Esophagus muscularis mucosa (tissue), 4 donors: ENCODE measurements at regions not wholly inside any gene's neighbourhood (a gene's known extent, or its start where the extent isn't known, plus 50 kb on each side); places are given as distances from the start of the nearest gene placed in this dataset.
"Not testable (repeated sequence)": the region's sequence is repeated elsewhere in the genome, so short reads cannot be mapped to it uniquely, and the experiment has no call there.

Source experiments
- CTCF ChIP-seq, 3 experiments: fragments of 200-600 bp in 2 of 3; fragments of 450-650 bp in 1 of 3; sonication (generic) in 2 of 3; IDR thresholded peaks; one replicate each; pipeline ENCODE4 v1.5.1; 2017 to 2019; ENCODE audit warnings: antibody characterized with exemption in 3 of 3, mild to moderate bottlenecking in 2 of 3, moderate library complexity in 1 of 3
- EP300 ChIP-seq: sonication (generic); formaldehyde crosslinking; IDR thresholded peaks from one replicate; pipeline ENCODE4 v1.6.1; 2017; ENCODE audit warnings: antibody characterized with exemption
- POLR2A ChIP-seq: fragments of 450-650 bp; IDR thresholded peaks from one replicate; pipeline ENCODE4 v1.6.1; 2017; ENCODE audit warnings: antibody characterized with exemption, moderate library complexity, mild to moderate bottlenecking, low read depth
- POLR2AphosphoS5 ChIP-seq, 2 donors: sonication (generic); formaldehyde crosslinking; IDR thresholded peaks; one replicate each; pipeline ENCODE4 v1.6.1; 2017; ENCODE audit warnings: antibody characterized with exemption in 2 of 2

DNA sequence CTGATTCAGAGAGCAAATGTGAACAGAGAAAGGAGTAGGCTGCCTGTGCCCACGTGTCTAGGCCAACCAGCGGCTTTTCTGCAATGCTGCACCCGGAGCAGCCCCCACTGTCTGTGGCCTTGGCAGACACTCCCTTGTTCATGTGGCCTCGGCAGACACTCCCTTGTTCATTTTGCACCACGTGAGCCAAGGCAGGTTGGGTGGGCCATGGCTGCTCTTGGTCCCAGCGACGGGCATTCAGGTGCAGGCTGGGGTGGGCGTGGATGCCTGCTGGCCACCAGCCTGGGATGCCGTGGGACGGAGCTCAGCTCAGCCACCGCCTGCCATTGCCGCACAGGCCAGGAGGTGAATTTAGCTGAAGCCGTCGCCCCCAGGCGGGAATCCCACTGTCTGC lies 159.8 kb downstream of the LAT start:
- TF ChIP-seq CTCF (IDR thresholded peaks at IDR 0.05); EP300; POLR2A; POLR2AphosphoS5 (IDR thresholded peaks at IDR 0.05): not testable (repeated sequence)
